ENCODE measurements at regions not wholly inside any gene's neighbourhood (a gene's known extent, or its start where the extent isn't known, plus 50 kb on each side); places are given as distances from the start of the nearest gene placed in this dataset.
A peak's percentile ranks its signal among the peaks of the same experiment; 100 is the strongest.

- peak; percentile 94 for ATAC-seq
- Histone ChIP-seq H3K27ac (peak overlapping the region in 3 of 4 donors; percentile 81 to 83 (median 82)), H3K36me3 (no peaks in the 10 kb centered on the region), H3K9me3 (no peaks in the 10 kb centered on the region), H3K4me3 (no peak overlapping the region), H3K27me3 (no peaks in the 10 kb centered on the region), H3K4me1 (peaks cover 0 to 49% (median 12%) of the 10 kb centered on the region in 3 donors)
- 28% methylated on average over 3 of the region's 38 CpGs; no CpG with 5 or more reads in 1 of the 2 donors for WGBS, 2 donors (ENCODE audit: low coverage in 1 of 2)
- TF ChIP-seq POLR2AphosphoS5 (IDR thresholded peaks at IDR 0.05) (peak; percentile 92), EP300 (IDR thresholded peaks at IDR 0.05) (peak; percentile 37), POLR2A (IDR thresholded peaks at IDR 0.05) (no peak)
- TF ChIP-seq, protein P1, sequence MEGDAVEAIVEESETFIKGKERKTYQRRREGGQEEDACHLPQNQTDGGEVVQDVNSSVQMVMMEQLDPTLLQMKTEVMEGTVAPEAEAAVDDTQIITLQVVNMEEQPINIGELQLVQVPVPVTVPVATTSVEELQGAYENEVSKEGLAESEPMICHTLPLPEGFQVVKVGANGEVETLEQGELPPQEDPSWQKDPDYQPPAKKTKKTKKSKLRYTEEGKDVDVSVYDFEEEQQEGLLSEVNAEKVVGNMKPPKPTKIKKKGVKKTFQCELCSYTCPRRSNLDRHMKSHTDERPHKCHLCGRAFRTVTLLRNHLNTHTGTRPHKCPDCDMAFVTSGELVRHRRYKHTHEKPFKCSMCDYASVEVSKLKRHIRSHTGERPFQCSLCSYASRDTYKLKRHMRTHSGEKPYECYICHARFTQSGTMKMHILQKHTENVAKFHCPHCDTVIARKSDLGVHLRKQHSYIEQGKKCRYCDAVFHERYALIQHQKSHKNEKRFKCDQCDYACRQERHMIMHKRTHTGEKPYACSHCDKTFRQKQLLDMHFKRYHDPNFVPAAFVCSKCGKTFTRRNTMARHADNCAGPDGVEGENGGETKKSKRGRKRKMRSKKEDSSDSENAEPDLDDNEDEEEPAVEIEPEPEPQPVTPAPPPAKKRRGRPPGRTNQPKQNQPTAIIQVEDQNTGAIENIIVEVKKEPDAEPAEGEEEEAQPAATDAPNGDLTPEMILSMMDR (IDR thresholded peaks at IDR 0.05), result no peak
Measured at GRCh38 chr6:170049641-170050561, 241.0 kb downstream of the DLL1 start.

GRCh38 chr6:170048615-170049256 is 242.1 kb downstream of the DLL1 start:
- TF ChIP-seq, protein P1 (IDR thresholded peaks at IDR 0.05), result no peak
- TF ChIP-seq POLR2A (IDR thresholded peaks at IDR 0.05) (no peak), POLR2AphosphoS5 (IDR thresholded peaks at IDR 0.05) (no peak), EP300 (IDR thresholded peaks at IDR 0.05) (no peak)
- peak; percentile 20 for ATAC-seq
- H3K9me3 ChIP-seq, result no peaks in the 10 kb centered on the region
- H3K27ac ChIP-seq, result peak overlapping the region in 3 of 4 donors; percentile 81 to 83 (median 82)
- H3K4me1 ChIP-seq, result peaks cover 0 to 44% (median 12%) of the 10 kb centered on the region in 3 donors
- no peak overlapping the region for H3K4me3 ChIP-seq
- H3K27me3 ChIP-seq, result no peaks in the 10 kb centered on the region
- H3K36me3 ChIP-seq, result no peaks in the 10 kb centered on the region
- 76 to 91% methylated on average over 4 to 5 of the region's 16 CpGs for WGBS, 2 donors (ENCODE audit: low coverage in 1 of 2)

GRCh38 chr6:170047823-170048222 is 243.1 kb downstream of the DLL1 start:
- H3K4me3 ChIP-seq, result no peak overlapping the region
- H3K27ac ChIP-seq, result peak overlapping the region in 2 of 4 donors; percentile 81 to 83
- H3K36me3 ChIP-seq, result no peaks in the 10 kb centered on the region
- no peaks in the 10 kb centered on the region for H3K27me3 ChIP-seq
- ATAC-seq, result no peak
- TF ChIP-seq, protein P1 (IDR thresholded peaks at IDR 0.05), result no peak
- TF ChIP-seq POLR2A (IDR thresholded peaks at IDR 0.05) (no peak), POLR2AphosphoS5 (IDR thresholded peaks at IDR 0.05) (no peak), EP300 (IDR thresholded peaks at IDR 0.05) (no peak)
- no peaks in the 10 kb centered on the region for H3K9me3 ChIP-seq
- 100% methylated on average over 4 of the region's 6 CpGs for WGBS, 2 donors (ENCODE audit: low coverage in 1 of 2)
- peaks cover 0 to 44% (median 12%) of the 10 kb centered on the region in 3 donors for H3K4me1 ChIP-seq

GRCh38 chr6:170046791-170047626 is 243.9 kb downstream of the DLL1 start:
- Histone ChIP-seq H3K4me1 (peaks cover 0 to 44% (median 12%) of the 10 kb centered on the region in 3 donors), H3K9me3 (no peaks in the 10 kb centered on the region), H3K36me3 (no peaks in the 10 kb centered on the region), H3K27ac (peak overlapping the region in 3 of 4 donors; percentile 1 to 81 (median 64)), H3K4me3 (no peak overlapping the region), H3K27me3 (no peaks in the 10 kb centered on the region)
- TF ChIP-seq POLR2A (IDR thresholded peaks at IDR 0.05) (no peak), EP300 (IDR thresholded peaks at IDR 0.05) (no peak), POLR2AphosphoS5 (IDR thresholded peaks at IDR 0.05) (no peak)
- TF ChIP-seq, protein P1 (IDR thresholded peaks at IDR 0.05), result no peak
- ATAC-seq, result no peak
- WGBS, 2 donors (ENCODE audit: low coverage in 1 of 2), result 62 to 93% methylated on average over 15 to 18 of the region's 18 CpGs

Measured in gastroesophageal sphincter (tissue), 4 donors.